Thyroid gland (tissue), 4 donors: ENCODE measurements at regions not wholly inside any gene's neighbourhood (a gene's known extent, or its start where the extent isn't known, plus 50 kb on each side); places are given as distances from the start of the nearest gene placed in this dataset.

ENCODE experiments used
- DNase-seq, 2 donors: peaks; one replicate each; pipeline ENCODE4 v3.0.0-alpha.2; 2019
- H3K27ac ChIP-seq, 3 donors: fragments of 200-600 bp; sonication (generic); 1 replicate in 2 of 3; 2 replicates in 1 of 3; pipeline ENCODE4 v1.5.1; 2016 to 2019; ENCODE audit warnings: mild to moderate bottlenecking in 1 of 3, moderate library complexity in 1 of 3
- H3K27me3 ChIP-seq: fragments of 200-600 bp; sonication (generic); one replicate; pipeline ENCODE4 v1.5.1; 2019
- H3K36me3 ChIP-seq, 2 donors: fragments of 200-600 bp; sonication (generic); one replicate each; pipeline ENCODE4 v1.5.1; 2016 to 2019
- H3K4me1 ChIP-seq, 2 donors: fragments of 200-600 bp; sonication (generic); one replicate each; pipeline ENCODE4 v1.5.1; 2017 to 2019
- H3K4me3 ChIP-seq, 3 donors: fragments of 200-600 bp; sonication (generic); replicated peaks in 1 of 3; 1 replicate in 2 of 3; 2 replicates in 1 of 3; pipeline ENCODE4 v1.5.1; 2016; ENCODE audit warnings: mild to moderate bottlenecking in 1 of 3
- H3K9me3 ChIP-seq: fragments of 200-600 bp; sonication (generic); one replicate; pipeline ENCODE4 v1.5.1; 2017
- POLR2A ChIP-seq, 2 donors: fragments of 450-650 bp; IDR thresholded peaks; one replicate each; pipeline ENCODE4 v1.6.1; 2017; ENCODE audit warnings: antibody characterized with exemption in 2 of 2, mild to moderate bottlenecking in 2 of 2, moderate library complexity in 1 of 2
- WGBS, 2 donors: methylation state at CpG; one replicate each; pipeline ENCODE4 v1.1.5; 2017; 5-methylcytosine and 5-hydroxymethylcytosine counted together
- intact Hi-C: fragments of 100-400 bp; cut with DNase I; formaldehyde crosslinking; loops from one replicate; pipeline ENCODE4 v1.15.1; 2023
- TF ChIP-seq, protein P1 (sequence below), 6 experiments: fragments of 200-600 bp in 3 of 6; fragments of 450-650 bp in 3 of 6; sonication (generic) in 3 of 6; IDR thresholded peaks; one replicate each; pipeline ENCODE4 v1.5.1; 2016 to 2019; ENCODE audit warnings: antibody characterized with exemption in 6 of 6, mild to moderate bottlenecking in 2 of 6, inconsistent platforms in 1 of 6, moderate library complexity in 1 of 6

DNA sequence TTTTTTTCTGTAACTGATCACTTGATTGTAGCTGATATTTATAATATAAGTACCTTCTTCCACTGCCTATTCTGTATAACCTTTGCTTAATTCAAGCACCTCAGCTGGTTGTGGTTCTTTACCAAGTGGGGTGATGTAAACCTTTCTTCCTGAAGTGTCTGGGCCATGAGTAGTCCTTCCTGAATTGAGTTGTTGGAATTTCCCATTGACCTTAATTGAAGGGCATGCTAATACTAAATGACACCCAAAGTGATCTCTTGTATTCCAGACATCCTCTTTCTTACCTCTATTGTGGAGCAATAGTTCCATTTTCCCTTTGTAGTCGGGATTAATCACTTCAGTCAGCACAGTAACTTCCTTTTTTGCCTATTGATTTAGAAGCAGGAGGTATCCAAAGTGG, 1496.8 kb upstream of the CELF4 start:
- no peak for DNase-seq
- Histone ChIP-seq H3K4me1 (no peaks in the 10 kb centered on the region), H3K36me3 (no peaks in the 10 kb centered on the region), H3K4me3 (no peak overlapping the region), H3K9me3 (no peaks in the 10 kb centered on the region), H3K27ac (no peak overlapping the region), H3K27me3 (no peaks in the 10 kb centered on the region)
- WGBS, 2 donors: 64 to 67% methylated on average over 1 of the region's 1 CpG
- no peak for TF ChIP-seq POLR2A (IDR thresholded peaks at IDR 0.05)
- TF ChIP-seq, protein P1, sequence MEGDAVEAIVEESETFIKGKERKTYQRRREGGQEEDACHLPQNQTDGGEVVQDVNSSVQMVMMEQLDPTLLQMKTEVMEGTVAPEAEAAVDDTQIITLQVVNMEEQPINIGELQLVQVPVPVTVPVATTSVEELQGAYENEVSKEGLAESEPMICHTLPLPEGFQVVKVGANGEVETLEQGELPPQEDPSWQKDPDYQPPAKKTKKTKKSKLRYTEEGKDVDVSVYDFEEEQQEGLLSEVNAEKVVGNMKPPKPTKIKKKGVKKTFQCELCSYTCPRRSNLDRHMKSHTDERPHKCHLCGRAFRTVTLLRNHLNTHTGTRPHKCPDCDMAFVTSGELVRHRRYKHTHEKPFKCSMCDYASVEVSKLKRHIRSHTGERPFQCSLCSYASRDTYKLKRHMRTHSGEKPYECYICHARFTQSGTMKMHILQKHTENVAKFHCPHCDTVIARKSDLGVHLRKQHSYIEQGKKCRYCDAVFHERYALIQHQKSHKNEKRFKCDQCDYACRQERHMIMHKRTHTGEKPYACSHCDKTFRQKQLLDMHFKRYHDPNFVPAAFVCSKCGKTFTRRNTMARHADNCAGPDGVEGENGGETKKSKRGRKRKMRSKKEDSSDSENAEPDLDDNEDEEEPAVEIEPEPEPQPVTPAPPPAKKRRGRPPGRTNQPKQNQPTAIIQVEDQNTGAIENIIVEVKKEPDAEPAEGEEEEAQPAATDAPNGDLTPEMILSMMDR (IDR thresholded peaks at IDR 0.05): no peak
- intact Hi-C loops: no loop called here

DNA sequence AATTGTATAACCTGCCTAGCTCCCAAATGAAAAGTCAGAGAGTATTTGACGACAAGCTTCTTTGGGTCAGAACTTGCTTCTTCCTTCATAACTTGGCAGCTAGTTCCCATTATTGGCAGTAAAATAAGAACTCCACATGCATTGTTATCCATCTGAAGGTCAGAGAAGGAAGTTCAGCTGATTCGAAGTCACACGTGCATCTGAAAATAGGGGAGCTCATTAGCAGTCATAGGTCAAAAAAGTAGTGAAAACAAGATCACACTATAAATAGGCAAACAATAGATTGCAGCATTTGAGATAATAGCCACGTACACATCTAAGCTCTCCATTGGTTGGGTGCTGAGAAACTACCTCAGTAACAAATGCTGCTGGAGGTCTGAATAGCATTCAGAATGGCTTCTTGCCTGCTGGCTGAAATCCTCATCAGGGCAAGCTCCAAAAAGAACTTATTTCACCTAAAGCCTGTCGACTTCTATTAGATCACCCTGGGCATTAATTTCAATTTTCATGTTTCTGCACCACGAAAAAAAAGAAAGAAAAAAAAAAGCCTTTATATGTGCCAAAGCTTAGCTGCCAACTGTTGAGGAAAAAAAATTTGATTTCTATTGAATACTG, 1492.9 kb upstream of the CELF4 start:
- 67 to 72% methylated on average over 6 of the region's 6 CpGs for WGBS, 2 donors
- H3K4me1 ChIP-seq: no peaks in the 10 kb centered on the region
- intact Hi-C loops: no loop called here
- no peak for TF ChIP-seq POLR2A (IDR thresholded peaks at IDR 0.05)
- TF ChIP-seq, protein P1 (IDR thresholded peaks at IDR 0.05): no peak
- DNase-seq: no peak
- H3K4me3 ChIP-seq: no peak overlapping the region
- no peaks in the 10 kb centered on the region for H3K9me3 ChIP-seq
- no peaks in the 10 kb centered on the region for H3K27me3 ChIP-seq
- H3K27ac ChIP-seq: no peak overlapping the region
- H3K36me3 ChIP-seq: no peaks in the 10 kb centered on the region

DNA sequence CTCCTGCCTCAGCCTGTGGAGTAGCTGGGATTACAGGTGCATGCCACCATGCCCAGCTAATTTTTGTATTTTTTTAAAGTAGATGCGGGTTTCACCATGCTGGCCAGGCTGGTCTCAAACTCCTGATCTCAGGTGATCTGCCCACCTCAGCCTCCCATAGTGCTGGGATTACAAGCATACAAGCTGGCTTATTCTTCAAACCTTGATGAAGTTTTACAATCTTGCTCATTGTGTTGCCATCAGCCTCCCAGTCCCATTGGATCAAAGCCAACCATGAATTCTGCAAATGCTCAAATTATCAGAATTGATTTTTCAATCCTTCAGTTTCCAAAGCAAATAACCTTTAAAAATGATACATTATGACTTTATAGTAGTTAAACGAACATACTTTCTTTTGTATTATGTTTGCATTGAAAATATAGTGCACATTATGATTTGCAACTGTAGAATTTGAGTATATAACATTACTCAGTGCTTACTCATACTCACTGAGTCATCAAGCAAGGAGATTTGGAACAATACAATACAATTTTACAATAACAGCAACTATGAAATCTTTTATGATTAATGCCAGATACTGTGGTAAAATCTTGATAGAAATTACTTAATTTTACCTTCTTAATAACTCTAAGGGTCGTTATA, 1491.9 kb upstream of the CELF4 start:
- H3K36me3 ChIP-seq: no peaks in the 10 kb centered on the region
- H3K4me3 ChIP-seq: no peak overlapping the region
- H3K9me3 ChIP-seq: no peaks in the 10 kb centered on the region
- H3K27me3 ChIP-seq: no peaks in the 10 kb centered on the region
- no peaks in the 10 kb centered on the region for H3K4me1 ChIP-seq
- TF ChIP-seq, protein P1 (IDR thresholded peaks at IDR 0.05): no peak
- TF ChIP-seq POLR2A (IDR thresholded peaks at IDR 0.05): no peak
- DNase-seq: no peak
- intact Hi-C loops: no loop called here
- WGBS, 2 donors: 82 to 84% methylated on average over 3 of the region's 3 CpGs
- H3K27ac ChIP-seq: no peak overlapping the region

DNA sequence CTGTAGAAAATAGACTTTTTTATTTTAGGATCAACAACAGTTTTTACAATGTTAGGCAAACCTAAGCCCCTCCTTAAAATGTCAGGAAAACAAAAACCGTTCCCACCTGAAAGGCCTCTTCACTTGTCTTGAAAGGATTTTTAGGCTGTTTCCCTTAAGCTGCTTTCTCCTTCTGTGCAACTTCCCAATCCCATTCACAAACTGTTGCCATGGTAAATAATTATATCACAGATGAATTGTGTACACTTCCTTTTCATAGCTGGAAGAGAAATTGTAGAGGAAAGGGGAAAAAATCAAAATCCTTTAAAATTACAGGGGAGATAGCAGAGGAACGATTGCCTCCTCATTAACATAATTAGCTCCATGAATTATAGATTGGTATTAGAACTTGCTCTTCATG, 1488.0 kb upstream of the CELF4 start:
- Histone ChIP-seq H3K4me1 (no peaks in the 10 kb centered on the region), H3K36me3 (no peaks in the 10 kb centered on the region), H3K4me3 (no peak overlapping the region), H3K27ac (no peak overlapping the region), H3K9me3 (no peaks in the 10 kb centered on the region), H3K27me3 (no peaks in the 10 kb centered on the region)
- WGBS, 2 donors: 42 to 46% methylated on average over 2 of the region's 2 CpGs
- intact Hi-C loops: no loop called here
- no peak for DNase-seq
- no peak for TF ChIP-seq POLR2A (IDR thresholded peaks at IDR 0.05)

DNA sequence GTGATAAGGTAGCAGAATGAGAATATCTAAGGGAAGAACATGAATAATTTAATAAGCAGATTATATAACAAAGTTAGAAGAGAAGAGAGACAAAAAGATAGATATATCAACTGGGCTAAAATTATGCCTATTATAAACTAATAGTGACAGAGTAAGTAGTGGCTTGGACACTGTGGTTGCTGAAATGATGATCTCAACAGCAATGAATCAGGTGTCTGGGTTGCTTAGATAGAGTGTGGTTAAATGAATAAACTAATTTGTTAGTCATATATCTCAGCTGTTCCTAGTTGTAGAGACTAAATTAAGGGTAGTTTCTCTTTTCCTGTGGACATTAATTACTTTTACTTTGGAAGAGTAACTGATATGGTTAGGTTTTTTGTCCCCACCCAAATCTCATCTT, 1485.4 kb upstream of the CELF4 start:
- H3K36me3 ChIP-seq: no peaks in the 10 kb centered on the region
- no peak overlapping the region for H3K27ac ChIP-seq
- intact Hi-C loops: no loop called here
- DNase-seq: no peak
- H3K27me3 ChIP-seq: no peaks in the 10 kb centered on the region
- H3K4me3 ChIP-seq: no peak overlapping the region
- no peaks in the 10 kb centered on the region for H3K4me1 ChIP-seq
- no peak for TF ChIP-seq POLR2A (IDR thresholded peaks at IDR 0.05)
- TF ChIP-seq, protein P1 (IDR thresholded peaks at IDR 0.05): no peak
- no peaks in the 10 kb centered on the region for H3K9me3 ChIP-seq
